ENCODE measurements at regions not wholly inside any gene's neighbourhood (a gene's known extent, or its start where the extent isn't known, plus 50 kb on each side); places are given as distances from the start of the nearest gene placed in this dataset.

GRCh38 chr7:106518967-106519366 is 142.0 kb downstream of the CCDC71L start:
- no peaks in the 10 kb centered on the region for H3K4me1 ChIP-seq
- no peaks in the 10 kb centered on the region for H3K9me3 ChIP-seq
- no peaks in the 10 kb centered on the region for H3K27me3 ChIP-seq
- no peak overlapping the region for H3K27ac ChIP-seq
- intact Hi-C loops (cut with DNase I; ENCODE audit: low total_unique reads): no loop called here
- no peak overlapping the region for H3K4me3 ChIP-seq
- H3K36me3 ChIP-seq: no peaks in the 10 kb centered on the region
- TF ChIP-seq POLR2A (IDR thresholded peaks at IDR 0.05): no peak
- TF ChIP-seq, protein P1, sequence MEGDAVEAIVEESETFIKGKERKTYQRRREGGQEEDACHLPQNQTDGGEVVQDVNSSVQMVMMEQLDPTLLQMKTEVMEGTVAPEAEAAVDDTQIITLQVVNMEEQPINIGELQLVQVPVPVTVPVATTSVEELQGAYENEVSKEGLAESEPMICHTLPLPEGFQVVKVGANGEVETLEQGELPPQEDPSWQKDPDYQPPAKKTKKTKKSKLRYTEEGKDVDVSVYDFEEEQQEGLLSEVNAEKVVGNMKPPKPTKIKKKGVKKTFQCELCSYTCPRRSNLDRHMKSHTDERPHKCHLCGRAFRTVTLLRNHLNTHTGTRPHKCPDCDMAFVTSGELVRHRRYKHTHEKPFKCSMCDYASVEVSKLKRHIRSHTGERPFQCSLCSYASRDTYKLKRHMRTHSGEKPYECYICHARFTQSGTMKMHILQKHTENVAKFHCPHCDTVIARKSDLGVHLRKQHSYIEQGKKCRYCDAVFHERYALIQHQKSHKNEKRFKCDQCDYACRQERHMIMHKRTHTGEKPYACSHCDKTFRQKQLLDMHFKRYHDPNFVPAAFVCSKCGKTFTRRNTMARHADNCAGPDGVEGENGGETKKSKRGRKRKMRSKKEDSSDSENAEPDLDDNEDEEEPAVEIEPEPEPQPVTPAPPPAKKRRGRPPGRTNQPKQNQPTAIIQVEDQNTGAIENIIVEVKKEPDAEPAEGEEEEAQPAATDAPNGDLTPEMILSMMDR (IDR thresholded peaks at IDR 0.05): no peak
- no peak for TF ChIP-seq POLR2AphosphoS5 (IDR thresholded peaks at IDR 0.05)
- no peak for DNase-seq (ENCODE audit: low spot score in 2 of 2)

DNA sequence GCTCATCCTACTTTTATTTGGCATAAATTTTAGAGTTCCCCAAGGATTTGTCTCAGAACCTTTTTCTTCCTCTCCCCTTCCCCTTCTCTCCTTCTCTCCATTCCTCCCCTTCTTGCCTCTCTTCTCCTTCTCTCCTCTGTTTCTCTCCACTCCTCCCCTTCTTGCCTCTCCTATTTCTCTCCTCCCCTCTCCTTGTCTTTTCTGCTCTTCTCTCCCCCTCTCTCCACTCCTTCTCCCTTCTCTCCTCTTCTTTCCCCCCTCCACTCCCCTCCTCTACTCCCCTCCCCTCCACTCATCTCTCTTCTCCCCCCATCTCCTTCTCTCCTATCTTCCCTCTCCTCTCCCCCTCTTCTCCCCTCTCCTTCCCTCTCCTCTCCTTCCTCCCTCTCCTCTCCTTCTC is 142.7 kb downstream of the CCDC71L start:
- H3K9me3 ChIP-seq: no peaks in the 10 kb centered on the region
- H3K27me3 ChIP-seq: no peaks in the 10 kb centered on the region
- intact Hi-C loops (cut with DNase I; ENCODE audit: low total_unique reads): no loop called here
- no peak overlapping the region for H3K27ac ChIP-seq
- no peaks in the 10 kb centered on the region for H3K4me1 ChIP-seq
- no peak overlapping the region for H3K4me3 ChIP-seq
- TF ChIP-seq POLR2AphosphoS5 (IDR thresholded peaks at IDR 0.05): no peak
- TF ChIP-seq, protein P1 (IDR thresholded peaks at IDR 0.05): no peak
- TF ChIP-seq POLR2A (IDR thresholded peaks at IDR 0.05): no peak
- no peaks in the 10 kb centered on the region for H3K36me3 ChIP-seq
- no peak for DNase-seq (ENCODE audit: low spot score in 2 of 2)

- no peaks in the 10 kb centered on the region for H3K27me3 ChIP-seq
- H3K4me3 ChIP-seq: no peak overlapping the region
- no peaks in the 10 kb centered on the region for H3K36me3 ChIP-seq
- no peak for DNase-seq (ENCODE audit: low spot score in 2 of 2)
- intact Hi-C loops (cut with DNase I; ENCODE audit: low total_unique reads): no loop called here
- TF ChIP-seq, protein P1 (IDR thresholded peaks at IDR 0.05): no peak
- no peak for TF ChIP-seq POLR2A (IDR thresholded peaks at IDR 0.05)
- no peak for TF ChIP-seq POLR2AphosphoS5 (IDR thresholded peaks at IDR 0.05)
- no peaks in the 10 kb centered on the region for H3K4me1 ChIP-seq
- no peak overlapping the region for H3K27ac ChIP-seq
- no peaks in the 10 kb centered on the region for H3K9me3 ChIP-seq
Measured at GRCh38 chr7:106517508-106517907, 143.4 kb downstream of the CCDC71L start.

GRCh38 chr7:106515321-106515720 is 145.6 kb downstream of the CCDC71L start:
- intact Hi-C loops (cut with DNase I; ENCODE audit: low total_unique reads): no loop called here
- H3K4me1 ChIP-seq: no peaks in the 10 kb centered on the region
- TF ChIP-seq POLR2AphosphoS5 (IDR thresholded peaks at IDR 0.05): no peak
- TF ChIP-seq, protein P1 (IDR thresholded peaks at IDR 0.05): no peak
- no peak for TF ChIP-seq POLR2A (IDR thresholded peaks at IDR 0.05)
- DNase-seq (ENCODE audit: low spot score in 2 of 2): no peak
- H3K27me3 ChIP-seq: no peaks in the 10 kb centered on the region
- no peak overlapping the region for H3K27ac ChIP-seq
- no peaks in the 10 kb centered on the region for H3K36me3 ChIP-seq
- H3K4me3 ChIP-seq: no peak overlapping the region
- no peaks in the 10 kb centered on the region for H3K9me3 ChIP-seq

DNA sequence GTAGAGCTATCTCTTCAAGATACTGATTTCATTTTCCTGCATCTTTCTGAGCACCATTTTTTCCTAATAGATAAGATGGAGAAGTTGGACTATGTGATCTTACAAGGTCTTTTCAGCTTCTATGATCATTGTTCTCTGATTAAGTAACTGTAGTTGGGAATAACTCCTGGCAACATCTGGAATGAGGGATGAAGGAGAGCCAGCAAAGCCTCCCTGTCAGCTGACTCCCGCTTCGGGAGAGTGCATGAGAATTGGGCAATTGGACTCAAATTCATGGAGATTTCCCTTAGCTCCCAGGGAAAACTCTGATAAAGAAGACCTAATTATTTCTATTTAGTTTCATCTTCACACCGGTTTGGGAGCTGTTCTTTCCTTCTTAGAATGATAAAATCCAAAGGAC is 146.1 kb downstream of the CCDC71L start:
- no peak overlapping the region for H3K4me3 ChIP-seq
- DNase-seq (ENCODE audit: low spot score in 2 of 2): no peak
- intact Hi-C loops (cut with DNase I; ENCODE audit: low total_unique reads): no loop called here
- H3K36me3 ChIP-seq: no peaks in the 10 kb centered on the region
- no peaks in the 10 kb centered on the region for H3K4me1 ChIP-seq
- H3K27me3 ChIP-seq: no peaks in the 10 kb centered on the region
- H3K9me3 ChIP-seq: no peaks in the 10 kb centered on the region
- no peak overlapping the region for H3K27ac ChIP-seq
- TF ChIP-seq POLR2AphosphoS5 (IDR thresholded peaks at IDR 0.05) (no peak), POLR2A (IDR thresholded peaks at IDR 0.05) (no peak)
- TF ChIP-seq, protein P1 (IDR thresholded peaks at IDR 0.05): no peak

Measured in breast epithelium (tissue), 4 donors.